Effector memory CD8-positive, alpha-beta T cell (primary cell): ENCODE measurements at regions not wholly inside any gene's neighbourhood (a gene's known extent, or its start where the extent isn't known, plus 50 kb on each side); places are given as distances from the start of the nearest gene placed in this dataset.
"Not testable (repeated sequence)": the region's sequence is repeated elsewhere in the genome, so short reads cannot be mapped to it uniquely, and the experiment has no call there.

Experiments
- ATAC-seq: fragments of 150-1000 bp; cut with Tn5 transposase; replicated peaks from 2 replicates; pipeline ENCODE4 v1.10.0; 2021; ENCODE audit warnings: mild to moderate bottlenecking, moderate library complexity
- DNase-seq, 3 experiments: peaks; one replicate each; pipeline ENCODE4 v3.0.0; 2021
- H3K27ac Mint-ChIP-seq, 2 donors: one replicate each; pipeline ENCODE4 v1.8.0; 2022; ENCODE audit warnings: mild to moderate bottlenecking in 2 of 2, mixed read lengths in 2 of 2, moderate library complexity in 2 of 2
- H3K27me3 Mint-ChIP-seq, 2 donors: one replicate each; pipeline ENCODE4 v1.8.0; 2022; ENCODE audit warnings: mixed read lengths in 2 of 2
- H3K36me3 Mint-ChIP-seq: one replicate; pipeline ENCODE4 v1.8.0; 2022; ENCODE audit warnings: mild to moderate bottlenecking, moderate library complexity, mixed read lengths; ENCODE audit not compliant: insufficient read depth
- H3K4me1 Mint-ChIP-seq, 2 donors: one replicate each; pipeline ENCODE4 v1.8.0; 2022; ENCODE audit warnings: low read depth in 2 of 2, mixed read lengths in 2 of 2
- H3K4me3 Mint-ChIP-seq, 2 donors: one replicate each; pipeline ENCODE4 v1.8.0; 2022; ENCODE audit warnings: mild to moderate bottlenecking in 2 of 2, mixed read lengths in 2 of 2, moderate library complexity in 2 of 2
- H3K9me3 Mint-ChIP-seq, 2 donors: one replicate each; pipeline ENCODE4 v1.8.0; 2022; ENCODE audit warnings: mixed read lengths in 2 of 2

DNA sequence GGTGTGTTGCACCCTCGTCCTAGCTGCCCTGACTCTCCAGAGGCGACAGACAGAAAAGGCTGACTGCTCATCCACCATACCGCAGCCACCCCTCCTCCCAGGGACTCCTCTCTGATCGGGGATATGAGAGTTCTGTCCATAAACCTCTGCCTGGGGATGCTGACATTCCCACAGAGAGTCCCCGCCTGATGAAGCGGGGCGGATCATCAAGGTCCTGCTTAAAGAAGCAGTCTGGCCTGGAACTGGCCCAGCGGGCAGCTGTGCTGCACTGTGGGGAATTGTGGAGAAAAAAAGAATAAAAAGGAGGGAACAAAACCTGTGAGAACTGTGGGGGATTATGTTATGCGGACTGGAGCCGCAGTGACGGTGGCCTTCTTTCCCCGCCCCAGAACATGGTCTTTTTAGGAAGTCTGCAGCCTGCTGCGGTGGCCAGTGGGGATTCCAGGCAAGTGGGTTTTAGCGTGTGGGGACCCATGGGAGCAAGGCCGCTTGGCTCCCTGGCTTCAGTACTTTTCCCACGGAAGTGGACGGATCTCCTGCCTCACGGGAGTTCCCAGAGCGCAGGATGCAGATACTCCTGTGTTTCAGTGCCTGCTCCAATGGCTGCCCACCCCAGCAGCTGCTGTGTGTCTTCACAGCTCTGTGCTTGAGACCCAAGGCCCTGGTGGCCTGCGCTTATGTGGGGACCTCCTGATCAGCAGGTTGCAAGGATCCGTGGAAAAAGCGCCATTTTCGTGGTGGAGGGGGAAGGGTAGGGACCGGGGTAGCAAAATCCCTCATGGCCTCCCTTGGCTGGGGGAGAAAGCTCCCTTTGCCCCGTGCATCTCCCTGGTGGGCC lies 1456.2 kb upstream of the SLC10A2 start:
- no peak for ATAC-seq
- no peak for DNase-seq
- no peaks in the 10 kb centered on the region for H3K27me3 Mint-ChIP-seq
- H3K4me1 Mint-ChIP-seq, result no peaks in the 10 kb centered on the region
- H3K36me3 Mint-ChIP-seq, result no peaks in the 10 kb centered on the region
- H3K4me3 Mint-ChIP-seq, result no peak overlapping the region
- H3K9me3 Mint-ChIP-seq, result peaks cover 11 to 39% of the 10 kb centered on the region in 2 donors
- no peak overlapping the region for H3K27ac Mint-ChIP-seq

DNA sequence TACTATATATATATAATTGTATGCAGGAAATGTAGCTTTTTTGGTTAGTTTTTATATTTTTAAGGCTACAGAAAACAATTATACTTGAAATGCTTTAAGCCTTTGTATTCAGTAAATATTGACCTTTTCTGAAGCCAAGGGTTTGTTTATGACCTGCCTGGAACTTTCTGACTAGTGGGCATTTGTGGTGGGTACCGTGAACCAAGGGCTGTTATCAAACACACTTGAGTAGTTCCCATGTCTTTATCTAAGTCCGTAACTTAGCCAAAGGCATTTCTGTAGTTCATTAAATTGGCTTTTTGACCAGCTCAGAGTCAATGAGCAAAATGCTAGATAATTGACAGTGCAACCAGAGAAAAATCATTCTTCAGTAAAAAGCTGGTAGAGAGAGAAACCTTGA lies 1444.2 kb upstream of the SLC10A2 start:
- H3K36me3 Mint-ChIP-seq, result no peaks in the 10 kb centered on the region
- H3K27ac Mint-ChIP-seq, result no peak overlapping the region
- H3K4me1 Mint-ChIP-seq, result no peaks in the 10 kb centered on the region
- H3K27me3 Mint-ChIP-seq, result no peaks in the 10 kb centered on the region
- no peak for DNase-seq
- ATAC-seq, result no peak
- H3K4me3 Mint-ChIP-seq, result no peak overlapping the region
- H3K9me3 Mint-ChIP-seq, result peaks cover 0 to 5% of the 10 kb centered on the region in 2 donors

DNA sequence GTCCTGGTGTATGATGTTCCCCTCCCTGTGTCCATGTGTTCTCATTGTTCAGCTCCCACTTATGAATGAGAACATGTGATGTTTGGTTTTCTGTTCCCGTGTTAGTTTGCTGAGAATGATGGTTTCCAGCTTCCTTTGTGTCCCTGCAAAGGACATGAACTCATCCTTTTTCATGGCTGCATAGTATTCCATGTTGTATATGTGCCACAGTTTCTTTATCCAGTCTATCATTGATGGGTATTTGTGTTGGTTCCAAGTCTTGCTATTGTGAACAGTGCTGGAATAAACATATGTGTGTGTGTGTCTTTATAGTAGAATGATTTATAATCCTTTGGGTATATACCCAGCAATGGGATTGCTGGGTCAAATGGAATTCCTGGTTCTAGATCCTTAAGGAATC lies 1427.3 kb upstream of the SLC10A2 start:
- H3K27me3 Mint-ChIP-seq, H3K4me1 Mint-ChIP-seq, H3K9me3 Mint-ChIP-seq, H3K27ac Mint-ChIP-seq, H3K36me3 Mint-ChIP-seq, ATAC-seq, DNase-seq, H3K4me3 Mint-ChIP-seq: not testable (repeated sequence)

DNA sequence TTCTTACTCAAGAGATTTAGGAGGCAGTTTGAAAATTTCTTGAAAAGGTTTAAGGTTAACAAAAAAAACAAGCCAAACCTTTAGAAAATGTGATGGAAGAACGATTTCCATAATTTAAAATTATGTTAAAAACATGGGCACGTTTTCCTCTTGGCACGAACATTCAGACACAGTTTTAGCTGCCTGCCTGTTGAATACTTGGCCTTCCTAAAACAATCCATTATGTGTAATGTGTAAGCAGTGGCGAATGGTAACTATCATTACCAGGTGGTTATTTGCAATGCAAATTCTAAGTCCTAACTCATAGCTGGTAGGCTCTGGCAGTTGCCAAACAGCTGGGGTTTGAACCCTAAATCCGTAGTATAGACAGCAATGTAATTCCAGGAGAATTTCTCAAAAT lies 1425.7 kb upstream of the SLC10A2 start:
- no peak for DNase-seq
- Mint-ChIP-seq H3K4me1 (no peaks in the 10 kb centered on the region), H3K27me3 (no peaks in the 10 kb centered on the region), H3K36me3 (no peaks in the 10 kb centered on the region), H3K9me3 (peaks cover 3 to 7% of the 10 kb centered on the region in 2 donors), H3K4me3 (no peak overlapping the region), H3K27ac (no peak overlapping the region)
- no peak for ATAC-seq

DNA sequence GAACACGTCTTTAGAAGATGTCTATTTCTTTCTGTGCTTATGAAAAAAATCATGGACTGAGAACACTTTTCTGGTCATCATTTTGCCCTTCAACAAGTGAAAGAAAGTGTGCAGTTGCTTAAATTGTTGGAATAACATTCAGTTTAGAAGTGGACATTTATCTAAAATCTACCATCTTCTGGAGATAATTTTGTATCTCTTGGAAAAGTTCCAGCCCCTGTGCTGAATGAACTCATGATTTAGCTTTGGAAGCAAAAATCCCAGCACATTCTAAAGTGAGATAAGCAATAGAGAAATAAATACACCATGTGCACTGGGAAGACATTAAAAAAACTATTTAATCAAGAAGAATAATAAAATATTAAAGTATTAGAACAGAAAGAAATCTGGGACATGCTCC lies 1420.8 kb upstream of the SLC10A2 start:
- Mint-ChIP-seq H3K4me1 (no peaks in the 10 kb centered on the region), H3K9me3 (peaks cover 0 to 3% of the 10 kb centered on the region in 2 donors), H3K36me3 (no peaks in the 10 kb centered on the region), H3K27ac (no peak overlapping the region), H3K27me3 (no peaks in the 10 kb centered on the region), H3K4me3 (no peak overlapping the region)
- no peak for ATAC-seq
- DNase-seq, result no peak

DNA sequence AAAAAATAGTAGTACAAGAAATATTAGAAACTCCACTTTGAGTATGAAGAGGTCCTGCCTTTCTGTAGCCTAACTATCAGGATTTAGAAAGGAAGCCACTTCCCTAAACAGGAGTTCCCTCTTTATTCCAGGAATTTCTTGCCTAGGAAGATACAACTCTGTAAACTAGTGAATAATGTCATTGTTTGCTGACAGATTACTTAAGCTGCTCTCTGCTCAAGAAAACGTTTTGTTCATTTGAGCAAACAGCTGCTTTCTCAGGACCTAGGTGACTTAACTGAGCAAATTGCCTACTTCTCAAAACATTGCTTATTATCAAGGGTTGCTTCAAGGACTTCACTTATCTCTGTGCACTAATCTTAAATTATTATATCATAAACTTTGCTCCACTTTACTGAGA lies 1419.4 kb upstream of the SLC10A2 start:
- H3K27ac Mint-ChIP-seq, result no peak overlapping the region
- no peaks in the 10 kb centered on the region for H3K27me3 Mint-ChIP-seq
- H3K4me3 Mint-ChIP-seq, result no peak overlapping the region
- no peak for DNase-seq
- H3K36me3 Mint-ChIP-seq, result no peaks in the 10 kb centered on the region
- ATAC-seq, result no peak
- H3K4me1 Mint-ChIP-seq, result no peaks in the 10 kb centered on the region
- peaks cover 2 to 8% of the 10 kb centered on the region in 2 donors for H3K9me3 Mint-ChIP-seq

DNA sequence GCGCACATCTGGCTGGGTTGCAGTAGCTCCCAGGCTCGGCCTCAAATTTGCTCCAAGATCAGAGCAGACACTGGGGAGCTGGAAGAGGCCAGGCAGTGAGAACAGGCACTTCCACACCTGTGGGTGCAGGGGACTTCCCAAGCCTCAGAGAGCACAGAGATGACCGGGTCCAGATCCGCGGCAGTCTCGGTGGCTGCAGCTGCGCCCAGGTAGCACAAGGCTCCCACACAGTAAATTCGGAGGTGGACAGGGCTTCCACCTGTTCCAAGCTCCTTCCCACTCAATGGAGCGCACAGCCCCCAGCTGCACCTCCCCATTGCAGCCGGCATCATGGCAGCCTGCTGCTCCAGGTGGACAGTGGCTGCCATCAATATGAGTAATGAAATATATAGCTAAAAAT lies 1417.4 kb upstream of the SLC10A2 start:
- ATAC-seq (no peak), DNase-seq (no peak)
- Mint-ChIP-seq H3K4me3 (no peak overlapping the region), H3K27me3 (no peaks in the 10 kb centered on the region), H3K4me1 (no peaks in the 10 kb centered on the region), H3K9me3 (peaks cover 10 to 16% of the 10 kb centered on the region in 2 donors), H3K27ac (no peak overlapping the region), H3K36me3 (no peaks in the 10 kb centered on the region)

DNA sequence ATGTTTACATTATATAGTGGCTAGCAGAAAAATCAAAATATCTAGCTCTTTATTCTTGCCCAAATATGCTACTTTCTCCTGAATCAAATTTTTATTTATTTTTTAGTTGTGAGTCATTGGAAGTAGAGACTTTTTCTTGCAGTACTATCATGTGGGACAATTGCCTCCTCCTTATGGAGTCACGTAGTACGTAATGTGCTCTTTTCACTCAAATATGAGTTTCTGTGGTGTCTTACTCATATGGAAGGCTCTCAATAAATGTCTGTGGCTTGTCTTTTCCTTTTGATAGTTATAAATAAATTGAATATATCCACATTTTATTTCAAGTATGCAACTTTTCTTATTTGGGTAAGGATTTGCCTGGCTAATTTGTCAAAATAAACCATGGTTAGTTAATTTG lies 1411.0 kb upstream of the SLC10A2 start:
- no peaks in the 10 kb centered on the region for H3K4me1 Mint-ChIP-seq
- no peaks in the 10 kb centered on the region for H3K27me3 Mint-ChIP-seq
- H3K27ac Mint-ChIP-seq, result no peak overlapping the region
- H3K4me3 Mint-ChIP-seq, result no peak overlapping the region
- no peak for ATAC-seq
- DNase-seq, result no peak
- H3K9me3 Mint-ChIP-seq, result peaks cover 10 to 31% of the 10 kb centered on the region in 2 donors
- H3K36me3 Mint-ChIP-seq, result no peaks in the 10 kb centered on the region

DNA sequence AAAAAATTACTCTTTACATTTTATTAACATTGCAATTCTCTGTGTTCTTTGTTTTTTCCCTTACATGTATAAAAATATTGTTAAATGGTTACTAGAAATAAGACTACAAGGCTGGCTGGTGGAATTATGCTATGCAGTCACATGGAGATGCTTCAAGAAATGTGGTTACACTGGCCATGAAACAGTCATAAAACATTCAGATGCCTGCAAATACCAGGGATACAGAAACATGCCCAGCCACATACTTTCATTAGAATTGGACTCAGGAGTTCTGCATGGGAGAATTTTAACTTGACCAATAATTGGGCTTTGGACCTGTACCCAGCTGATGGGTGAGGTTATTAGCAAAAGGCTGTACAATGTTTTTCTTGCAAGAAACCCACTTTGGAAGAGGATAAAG lies 1407.7 kb upstream of the SLC10A2 start:
- DNase-seq (no peak), ATAC-seq (no peak)
- H3K27me3 Mint-ChIP-seq, result no peaks in the 10 kb centered on the region

DNA sequence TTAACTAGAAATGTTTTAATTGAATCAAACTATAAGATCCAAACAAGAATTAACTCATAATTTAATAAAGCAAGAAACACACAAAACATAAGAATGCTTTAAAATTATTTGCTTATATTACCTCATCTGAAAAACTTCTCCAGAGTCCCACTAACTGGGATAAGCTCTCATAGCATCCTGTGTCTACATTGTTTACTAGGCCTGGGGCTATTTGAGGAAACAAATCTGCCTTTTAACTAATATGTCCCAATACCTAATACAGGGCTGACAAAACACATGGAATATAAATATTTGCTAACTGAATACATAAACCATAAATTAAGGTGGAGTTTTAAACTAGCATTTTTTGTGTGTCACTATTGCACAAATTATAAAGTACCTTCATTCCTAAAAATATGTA lies 1399.8 kb upstream of the SLC10A2 start:
- DNase-seq (no peak), ATAC-seq (no peak)
- Mint-ChIP-seq H3K36me3 (no peaks in the 10 kb centered on the region), H3K27ac (no peak overlapping the region), H3K9me3 (peaks cover 10 to 20% of the 10 kb centered on the region in 2 donors), H3K27me3 (no peaks in the 10 kb centered on the region), H3K4me1 (no peaks in the 10 kb centered on the region), H3K4me3 (no peak overlapping the region)

More for the DNA sequence above, 1407.7 kb upstream of the SLC10A2 start:
- Mint-ChIP-seq H3K27ac (no peak overlapping the region), H3K36me3 (no peaks in the 10 kb centered on the region), H3K4me3 (no peak overlapping the region), H3K9me3 (peaks cover 5 to 27% of the 10 kb centered on the region in 2 donors), H3K4me1 (no peaks in the 10 kb centered on the region)

DNA sequence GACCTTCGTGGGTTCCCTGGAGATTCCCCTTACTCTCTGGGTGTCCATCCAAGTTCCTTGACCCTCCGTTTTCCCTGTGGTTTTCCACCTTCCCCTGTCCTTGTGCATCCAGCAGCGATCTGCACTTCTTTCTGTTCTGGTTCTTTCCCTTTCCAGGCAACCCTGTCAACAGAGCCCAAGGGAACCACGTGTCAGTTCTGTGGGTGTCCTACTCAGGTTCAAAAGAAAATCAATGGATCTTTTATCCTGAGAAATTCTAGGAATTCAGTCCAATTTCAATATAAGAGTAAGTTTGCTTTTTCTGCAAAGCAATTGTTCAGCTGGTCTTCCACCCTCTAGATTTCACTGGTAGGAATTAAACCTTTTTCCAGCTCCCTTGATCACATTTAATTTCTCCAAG lies 1394.8 kb upstream of the SLC10A2 start:
- ATAC-seq (no peak), DNase-seq (no peak)
- Mint-ChIP-seq H3K9me3 (peaks cover 9 to 33% of the 10 kb centered on the region in 2 donors), H3K27ac (no peak overlapping the region), H3K4me1 (no peaks in the 10 kb centered on the region), H3K36me3 (no peaks in the 10 kb centered on the region), H3K27me3 (no peaks in the 10 kb centered on the region), H3K4me3 (no peak overlapping the region)

DNA sequence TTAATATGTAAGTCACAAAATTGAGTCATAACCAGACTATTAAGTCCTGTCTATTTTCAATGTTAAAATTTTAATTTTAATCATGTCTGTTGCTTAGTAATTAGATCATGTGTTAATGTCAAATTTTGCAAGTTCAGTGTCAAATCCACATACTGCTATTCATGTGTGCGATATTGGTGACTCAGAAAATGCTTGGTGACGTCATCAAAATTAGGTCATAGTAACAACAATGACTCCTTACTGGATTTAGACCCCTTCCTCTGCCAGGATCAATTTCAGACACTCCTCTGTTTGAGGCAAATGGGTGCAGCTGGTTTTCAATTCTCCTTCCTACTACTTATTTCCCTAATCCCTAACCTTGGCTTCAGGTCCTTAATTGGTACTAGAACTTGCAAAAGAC lies 1394.3 kb upstream of the SLC10A2 start:
- ATAC-seq (no peak), DNase-seq (no peak)
- Mint-ChIP-seq H3K36me3 (no peaks in the 10 kb centered on the region), H3K9me3 (peaks cover 9 to 30% of the 10 kb centered on the region in 2 donors), H3K4me3 (no peak overlapping the region), H3K4me1 (no peaks in the 10 kb centered on the region), H3K27ac (no peak overlapping the region), H3K27me3 (no peaks in the 10 kb centered on the region)

DNA sequence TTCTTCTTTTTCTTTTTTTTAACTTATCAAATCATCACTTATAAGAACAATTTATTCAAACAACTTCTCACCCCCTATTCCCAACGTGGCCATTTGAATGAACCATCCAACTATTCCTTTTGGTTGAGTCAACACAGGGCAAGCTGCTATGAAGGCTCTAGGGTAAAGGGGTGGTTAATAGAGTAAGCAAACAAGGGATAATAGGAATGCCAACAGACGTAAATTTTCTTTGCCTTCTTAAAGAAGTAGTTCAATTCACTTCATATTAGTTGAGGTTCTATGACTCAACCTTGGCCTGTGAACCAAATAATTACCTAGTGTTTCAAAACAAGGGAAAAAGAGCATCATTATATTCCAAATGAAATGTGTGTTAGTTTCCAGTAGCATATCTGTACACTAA lies 1383.8 kb upstream of the SLC10A2 start:
- no peak for DNase-seq
- H3K36me3 Mint-ChIP-seq, result no peaks in the 10 kb centered on the region
- H3K27me3 Mint-ChIP-seq, result no peaks in the 10 kb centered on the region
- H3K4me1 Mint-ChIP-seq, result no peaks in the 10 kb centered on the region
- no peak for ATAC-seq
- no peak overlapping the region for H3K27ac Mint-ChIP-seq
- H3K4me3 Mint-ChIP-seq, result no peak overlapping the region
- H3K9me3 Mint-ChIP-seq, result peaks cover 17 to 24% of the 10 kb centered on the region in 2 donors

DNA sequence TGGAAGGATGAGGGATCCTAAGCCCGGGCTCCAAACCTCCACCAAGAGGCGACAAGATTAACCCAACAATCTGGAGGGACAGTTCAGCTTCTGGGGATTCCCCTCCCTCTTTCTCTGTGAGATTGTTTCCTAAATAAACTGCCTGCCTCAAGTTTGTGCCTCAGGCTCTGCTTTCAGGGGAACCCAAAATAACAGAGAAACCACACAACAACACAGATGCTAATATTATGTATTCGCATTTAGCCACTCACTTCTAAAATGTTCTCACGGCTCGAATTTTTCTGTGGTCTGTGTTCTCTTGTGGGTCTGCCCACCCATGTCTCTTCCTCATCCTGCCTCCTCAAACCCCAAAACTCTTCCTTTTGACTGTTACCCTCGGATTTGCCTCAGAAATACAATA lies 1381.1 kb upstream of the SLC10A2 start:
- Mint-ChIP-seq H3K4me1 (no peaks in the 10 kb centered on the region), H3K27me3 (no peaks in the 10 kb centered on the region), H3K4me3 (no peak overlapping the region), H3K27ac (no peak overlapping the region), H3K36me3 (no peaks in the 10 kb centered on the region), H3K9me3 (peaks cover 22 to 34% of the 10 kb centered on the region in 2 donors)
- ATAC-seq, result no peak
- DNase-seq, result no peak
